ENCODE measurements at regions not wholly inside any gene's neighbourhood (a gene's known extent, or its start where the extent isn't known, plus 50 kb on each side); places are given as distances from the start of the nearest gene placed in this dataset.

DNA sequence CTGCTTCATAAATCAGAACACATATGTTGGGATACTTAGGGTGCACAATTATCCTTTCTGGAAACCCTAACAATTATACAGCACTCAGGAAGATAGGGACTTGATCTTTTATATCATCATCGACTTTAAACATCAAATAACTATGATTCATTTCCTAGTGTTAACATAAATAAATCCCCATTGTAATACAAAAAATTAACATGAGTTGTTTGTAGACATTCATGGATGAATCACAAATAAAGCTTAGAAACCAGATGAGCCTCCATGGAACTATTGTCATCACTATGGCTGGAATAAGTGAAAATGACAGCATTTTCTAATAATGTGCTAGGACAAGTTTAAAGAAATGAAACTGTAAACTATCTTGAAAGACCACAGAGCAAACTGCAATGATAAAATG, 821.7 kb downstream of the GATA3 start:
- no peak for TF ChIP-seq CTCF (IDR thresholded peaks at IDR 0.05; ENCODE audit: extremely low read depth, missing control alignments)
- DNase-seq (ENCODE audit: low spot score), result no peak

- no peak for DNase-seq (ENCODE audit: low spot score)
- TF ChIP-seq CTCF (IDR thresholded peaks at IDR 0.05; ENCODE audit: extremely low read depth, missing control alignments), result no peak
These were observed 835.0 kb downstream of the GATA3 start for GRCh38 chr10:8889538-8889937.

DNA sequence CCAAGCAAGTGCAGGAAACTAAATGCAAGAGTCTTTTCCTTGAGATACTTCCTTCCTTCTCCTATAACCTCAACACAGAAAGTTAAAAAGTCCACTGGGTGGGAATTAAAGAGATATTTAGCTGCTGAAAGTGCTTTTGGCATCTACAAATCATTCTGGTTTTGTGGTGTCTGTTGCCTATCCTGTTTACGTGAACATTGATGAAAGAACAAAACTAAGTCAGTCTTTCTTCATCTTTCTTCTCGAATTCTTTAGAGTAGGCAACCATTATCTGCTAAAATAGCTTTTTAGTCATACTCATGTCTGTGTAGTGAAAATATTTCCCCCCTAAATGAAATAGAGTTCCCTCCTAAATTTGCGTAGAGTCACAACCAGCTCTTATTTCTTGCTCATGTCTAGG, 838.6 kb downstream of the GATA3 start:
- DNase-seq (ENCODE audit: low spot score), result no peak
- TF ChIP-seq CTCF (IDR thresholded peaks at IDR 0.05; ENCODE audit: extremely low read depth, missing control alignments), result no peak

- no peak for TF ChIP-seq CTCF (IDR thresholded peaks at IDR 0.05; ENCODE audit: extremely low read depth, missing control alignments)
- no peak for DNase-seq (ENCODE audit: low spot score)
These were observed 839.7 kb downstream of the GATA3 start for GRCh38 chr10:8894148-8894547.

DNA sequence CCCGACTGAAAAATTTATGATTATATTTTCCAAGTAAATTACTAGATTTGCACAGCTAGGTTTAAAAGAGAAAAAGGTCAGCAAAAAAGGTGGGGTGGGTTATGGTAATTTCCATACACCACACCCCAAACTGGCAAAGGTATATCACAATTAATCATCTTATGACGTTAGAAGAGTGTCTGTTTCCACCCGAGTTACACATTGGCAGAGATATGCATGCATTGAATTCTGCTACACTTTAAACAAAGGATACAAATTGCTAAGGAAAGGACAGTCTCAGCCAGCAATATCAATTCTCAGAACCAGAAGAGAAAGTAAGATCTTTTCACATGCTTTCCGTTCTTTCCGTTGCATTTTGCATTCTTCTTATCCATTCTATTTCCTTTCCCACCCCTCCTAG, 843.3 kb downstream of the GATA3 start:
- no peak for TF ChIP-seq CTCF (IDR thresholded peaks at IDR 0.05; ENCODE audit: extremely low read depth, missing control alignments)
- DNase-seq (ENCODE audit: low spot score), result no peak

GRCh38 chr10:8898745-8899330, 844.4 kb downstream of the GATA3 start:
- no peak for DNase-seq (ENCODE audit: low spot score)

GRCh38 chr10:8902926-8903325, 848.4 kb downstream of the GATA3 start:
- no peak for TF ChIP-seq CTCF (IDR thresholded peaks at IDR 0.05; ENCODE audit: extremely low read depth, missing control alignments)
- DNase-seq (ENCODE audit: low spot score), result no peak

More at GRCh38 chr10:8898745-8899330, 844.4 kb downstream of the GATA3 start:
- TF ChIP-seq CTCF (IDR thresholded peaks at IDR 0.05; ENCODE audit: extremely low read depth, missing control alignments), result no peak

All from GM20000 (cell line).